Karpas-422 (cell line): ENCODE measurements at regions not wholly inside any gene's neighbourhood (a gene's known extent, or its start where the extent isn't known, plus 50 kb on each side); places are given as distances from the start of the nearest gene placed in this dataset.
"Not testable (repeated sequence)": the region's sequence is repeated elsewhere in the genome, so short reads cannot be mapped to it uniquely, and the experiment has no call there.

Experiments
- DNase-seq: peaks from one replicate; pipeline ENCODE4 v3.0.0-alpha.2; 2015
- H2AFZ ChIP-seq: fragments of 200-600 bp; sonication (generic); 2 replicates; pipeline ENCODE4 v1.6.1; 2014; ENCODE audit warnings: antibody characterized with exemption, low read length, mixed read lengths
- H3K27ac ChIP-seq: fragments of 200-600 bp; sonication (generic); 2 replicates; pipeline ENCODE4 v1.5.1; 2014; ENCODE audit warnings: mild to moderate bottlenecking, low read length, moderate library complexity
- H3K27me3 ChIP-seq: fragments of 200-600 bp; sonication (generic); 2 replicates; pipeline ENCODE4 v1.6.1; 2014; ENCODE audit warnings: low read length, mixed read lengths
- H3K36me3 ChIP-seq: fragments of 200-600 bp; sonication (generic); 2 replicates; pipeline ENCODE4 v1.6.1; 2014; ENCODE audit warnings: low read length, mixed read lengths; ENCODE audit not compliant: insufficient read depth
- H3K4me1 ChIP-seq: fragments of 200-600 bp; sonication (generic); 2 replicates; pipeline ENCODE4 v1.6.1; 2014; ENCODE audit warnings: mild to moderate bottlenecking, low read length, mixed read lengths
- H3K4me2 ChIP-seq: fragments of 200-600 bp; sonication (generic); 2 replicates; pipeline ENCODE4 v1.6.1; 2014; ENCODE audit warnings: low read length, low read depth, mild to moderate bottlenecking; ENCODE audit not compliant: poor library complexity, severe bottlenecking
- H3K4me3 ChIP-seq: fragments of 200-600 bp; sonication (generic); 2 replicates; pipeline ENCODE4 v1.5.1; 2014; ENCODE audit warnings: mild to moderate bottlenecking, antibody characterized with exemption, low read length, mixed read lengths
- H3K79me2 ChIP-seq: fragments of 200-600 bp; sonication (generic); 2 replicates; pipeline ENCODE4 v1.6.1; 2014; ENCODE audit warnings: mild to moderate bottlenecking, low read length, mixed read lengths
- H3K9ac ChIP-seq: fragments of 200-600 bp; sonication (generic); 2 replicates; pipeline ENCODE4 v1.6.0; 2014; ENCODE audit warnings: low read length
- H3K9me2 ChIP-seq: fragments of 200-600 bp; sonication (generic), shearing (Covaris generic); replicated peaks from 2 replicates; pipeline ENCODE4 v1.6.0; 2014; ENCODE audit warnings: mild to moderate bottlenecking, low read length, moderate library complexity; ENCODE audit not compliant: insufficient read depth
- H3K9me3 ChIP-seq: fragments of 300-700, 200-600 bp; sonication (generic); 2 replicates; pipeline ENCODE4 v1.6.1; 2014; ENCODE audit warnings: low read length, mixed read lengths
- H4K20me1 ChIP-seq: fragments of 200-600 bp; sonication (generic); 2 replicates; pipeline ENCODE4 v1.6.1; 2014; ENCODE audit warnings: mild to moderate bottlenecking, antibody characterized with exemption, low read length, low read depth; ENCODE audit not compliant: insufficient read depth

- Histone ChIP-seq H3K27ac (no peak overlapping the region), H3K4me3 (no peak overlapping the region), H3K36me3 (no peaks in the 10 kb centered on the region), H3K4me2 (no peak overlapping the region), H3K9me2 (no peaks in the 10 kb centered on the region), H4K20me1 (no peaks in the 10 kb centered on the region), H3K4me1 (no peaks in the 10 kb centered on the region), H3K27me3 (no peaks in the 10 kb centered on the region), H3K9ac (no peak overlapping the region), H3K9me3 (peaks cover 6% of the 10 kb centered on the region; the same call in 1 of the 2 replicates), H2AFZ (no peak overlapping the region), H3K79me2 (no peaks in the 10 kb centered on the region)
- DNase-seq: no peak
Observed at GRCh38 chr13:65803530-65804392, 1426.4 kb downstream of the PCDH9 start.

GRCh38 chr13:65789815-65790214 lies 1440.3 kb downstream of the PCDH9 start:
- H2AFZ ChIP-seq: no peak overlapping the region
- H3K9me2 ChIP-seq: no peaks in the 10 kb centered on the region
- H3K4me2 ChIP-seq: no peak overlapping the region
- H3K4me1 ChIP-seq: no peaks in the 10 kb centered on the region
- H3K27me3 ChIP-seq: no peaks in the 10 kb centered on the region
- H3K4me3 ChIP-seq: no peak overlapping the region
- H3K9ac ChIP-seq: no peak overlapping the region
- no peak for DNase-seq
- H3K27ac ChIP-seq: no peak overlapping the region
- no peaks in the 10 kb centered on the region for H4K20me1 ChIP-seq
- no peaks in the 10 kb centered on the region for H3K79me2 ChIP-seq
- H3K9me3 ChIP-seq: peaks cover 6% of the 10 kb centered on the region; the same call in 1 of the 2 replicates
- H3K36me3 ChIP-seq: no peaks in the 10 kb centered on the region

GRCh38 chr13:65787082-65787481 lies 1443.1 kb downstream of the PCDH9 start:
- H3K4me3 ChIP-seq: no peak overlapping the region
- no peak overlapping the region for H3K4me2 ChIP-seq
- no peak overlapping the region for H2AFZ ChIP-seq
- H3K27me3 ChIP-seq: no peaks in the 10 kb centered on the region
- no peak for DNase-seq
- H3K4me1 ChIP-seq: no peaks in the 10 kb centered on the region
- no peak overlapping the region for H3K9ac ChIP-seq
- no peak overlapping the region for H3K27ac ChIP-seq
- H3K9me2 ChIP-seq: no peaks in the 10 kb centered on the region
- H3K79me2 ChIP-seq: no peaks in the 10 kb centered on the region
- 0 out of 2 replicates have a peak, but pooled peaks cover 2% of the 10 kb centered on the region for H3K9me3 ChIP-seq
- H4K20me1 ChIP-seq: no peaks in the 10 kb centered on the region
- no peaks in the 10 kb centered on the region for H3K36me3 ChIP-seq

- DNase-seq: no peak
- Histone ChIP-seq H3K36me3 (no peaks in the 10 kb centered on the region), H3K79me2 (no peaks in the 10 kb centered on the region), H3K27me3 (no peaks in the 10 kb centered on the region), H3K27ac (no peak overlapping the region), H3K9ac (no peak overlapping the region), H4K20me1 (no peaks in the 10 kb centered on the region), H2AFZ (no peak overlapping the region), H3K4me2 (no peak overlapping the region), H3K4me1 (no peaks in the 10 kb centered on the region), H3K9me3 (peaks cover 16% of the 10 kb centered on the region), H3K9me2 (no peaks in the 10 kb centered on the region), H3K4me3 (no peak overlapping the region)
Observed at GRCh38 chr13:65784088-65784816, 1445.9 kb downstream of the PCDH9 start.

- Histone ChIP-seq H3K4me1 (no peaks in the 10 kb centered on the region), H3K27ac (no peak overlapping the region), H3K9ac (no peak overlapping the region), H3K4me2 (no peak overlapping the region), H3K4me3 (no peak overlapping the region), H3K36me3 (no peaks in the 10 kb centered on the region), H3K9me3 (peaks cover 23% of the 10 kb centered on the region), H2AFZ (no peak overlapping the region), H3K79me2 (no peaks in the 10 kb centered on the region), H4K20me1 (no peaks in the 10 kb centered on the region), H3K27me3 (no peaks in the 10 kb centered on the region), H3K9me2 (no peaks in the 10 kb centered on the region)
- no peak for DNase-seq
Observed at GRCh38 chr13:65783383-65783782, 1446.8 kb downstream of the PCDH9 start.

GRCh38 chr13:65771704-65772313 lies 1458.3 kb downstream of the PCDH9 start:
- H3K79me2 ChIP-seq, H3K4me1 ChIP-seq, H3K27me3 ChIP-seq, H3K9me2 ChIP-seq, H3K4me2 ChIP-seq, H3K27ac ChIP-seq, H3K4me3 ChIP-seq, H3K36me3 ChIP-seq, H2AFZ ChIP-seq, H4K20me1 ChIP-seq, DNase-seq, H3K9ac ChIP-seq: not testable (repeated sequence)
- H3K9me3 ChIP-seq: peaks cover 13% of the 10 kb centered on the region

- no peaks in the 10 kb centered on the region for H4K20me1 ChIP-seq
- no peak overlapping the region for H3K9ac ChIP-seq
- H2AFZ ChIP-seq: no peak overlapping the region
- no peaks in the 10 kb centered on the region for H3K4me1 ChIP-seq
- no peaks in the 10 kb centered on the region; the same call in 1 of the 2 replicates for H3K36me3 ChIP-seq
- H3K4me2 ChIP-seq: no peak overlapping the region
- no peak overlapping the region for H3K27ac ChIP-seq
- DNase-seq: no peak
- no peaks in the 10 kb centered on the region for H3K27me3 ChIP-seq
- no peaks in the 10 kb centered on the region for H3K9me2 ChIP-seq
- peaks cover 13% of the 10 kb centered on the region for H3K9me3 ChIP-seq
- H3K4me3 ChIP-seq: no peak overlapping the region
- H3K79me2 ChIP-seq: no peaks in the 10 kb centered on the region
Observed at GRCh38 chr13:65768545-65768944, 1461.6 kb downstream of the PCDH9 start.

GRCh38 chr13:65763811-65764210 lies 1466.3 kb downstream of the PCDH9 start:
- H3K27ac ChIP-seq: no peak overlapping the region
- no peak overlapping the region for H2AFZ ChIP-seq
- H3K79me2 ChIP-seq: no peaks in the 10 kb centered on the region
- no peak overlapping the region for H3K9ac ChIP-seq
- DNase-seq: no peak
- H3K9me3 ChIP-seq: peaks cover 26% of the 10 kb centered on the region
- H3K36me3 ChIP-seq: no peaks in the 10 kb centered on the region; the same call in 1 of the 2 replicates
- no peaks in the 10 kb centered on the region for H3K4me1 ChIP-seq
- no peaks in the 10 kb centered on the region for H3K9me2 ChIP-seq
- H3K4me2 ChIP-seq: no peak overlapping the region
- no peaks in the 10 kb centered on the region for H3K27me3 ChIP-seq
- no peaks in the 10 kb centered on the region for H4K20me1 ChIP-seq
- no peak overlapping the region for H3K4me3 ChIP-seq
